BJ (cell line): ENCODE measurements at regions not wholly inside any gene's neighbourhood (a gene's known extent, or its start where the extent isn't known, plus 50 kb on each side); places are given as distances from the start of the nearest gene placed in this dataset.
A peak's percentile ranks its signal among the peaks of the same experiment; 100 is the strongest.

Source experiments
- CTCF ChIA-PET: fragments of 350-600 bp; formaldehyde crosslinking; extraction: SDS; loops from one replicate; lab custom pipeline; 2021; ENCODE audit warnings: antibody characterized with exemption, inconsistent platforms; lab: Yijun Ruan, JAX
- POLR2A ChIA-PET: fragments of 300-600 bp; sonication (Branson Sonifier 250); formaldehyde crosslinking; extraction: SDS; loops from one replicate; lab custom pipeline; 2021; ENCODE audit warnings: antibody characterized with exemption; lab: Charles Lee
- DNase-seq: peaks from one replicate; pipeline ENCODE4 v3.0.0-alpha.2; 2011; ENCODE audit warnings: low read depth
- H3K27me3 ChIP-seq: 2 replicates; pipeline ENCODE4 v1.6.0; 2011; ENCODE audit warnings: low read length; ENCODE audit not compliant: control insufficient read depth, insufficient read depth
- H3K36me3 ChIP-seq: 2 replicates; pipeline ENCODE4 v1.5.1; 2011; ENCODE audit warnings: low read length; ENCODE audit not compliant: control insufficient read depth, insufficient read depth
- H3K4me3 ChIP-seq: 2 replicates; pipeline ENCODE4 v1.5.1; 2011; ENCODE audit warnings: low read depth, mild to moderate bottlenecking, control low read depth, low read length
- CTCF ChIP-seq: IDR thresholded peaks from 2 replicates; pipeline ENCODE4 v1.5.1; 2011; ENCODE audit warnings: low read depth, mild to moderate bottlenecking, control low read depth, inconsistent platforms, low read length, moderate library complexity; ENCODE audit not compliant: insufficient read depth

- H3K36me3 ChIP-seq = no peaks in the 10 kb centered on the region
- H3K4me3 ChIP-seq = no peak overlapping the region
- POLR2A ChIA-PET = no interaction called here
- no peak for DNase-seq
- TF ChIP-seq CTCF = no peak
- H3K27me3 ChIP-seq = no peaks in the 10 kb centered on the region
- CTCF ChIA-PET = interaction anchor here (0.7 to 1.0 kb wide), 2 partner anchors 10 to 19 kb away, joined by 3 read pairs; no protein-coding TSS in a partner anchor
Measured at GRCh38 chr5:167951116-167951515, 340.3 kb upstream of the WWC1 start.

- no peak for DNase-seq
- Histone ChIP-seq H3K27me3 (no peaks in the 10 kb centered on the region), H3K36me3 (no peaks in the 10 kb centered on the region), H3K4me3 (no peak overlapping the region)
- CTCF ChIA-PET = interaction anchor here (0.6 to 1.7 kb wide), 3 partner anchors 13 to 238 kb away, joined by 3 to 9 read pairs (median 5); no protein-coding TSS in a partner anchor
- no peak for TF ChIP-seq CTCF
- POLR2A ChIA-PET = no interaction called here
Measured at GRCh38 chr5:167952278-167952995, 339.0 kb upstream of the WWC1 start.

- ChIA-PET CTCF (interaction anchor here (1.7 kb wide), 1 partner anchor 12 kb away, joined by 9 read pairs; no protein-coding TSS in a partner anchor), POLR2A (no interaction called here)
- DNase-seq = no peak
- TF ChIP-seq CTCF = no peak
- no peak overlapping the region for H3K4me3 ChIP-seq
- no peaks in the 10 kb centered on the region for H3K27me3 ChIP-seq
- H3K36me3 ChIP-seq = no peaks in the 10 kb centered on the region
Measured at GRCh38 chr5:167953151-167953798, 338.2 kb upstream of the WWC1 start.

- ChIA-PET POLR2A (no interaction called here), CTCF (interaction anchor here (1.1 to 1.2 kb wide), 2 partner anchors 10 to 21 kb away, joined by 3 read pairs; no protein-coding TSS in a partner anchor)
- no peak for DNase-seq
- no peaks in the 10 kb centered on the region for H3K27me3 ChIP-seq
- no peak overlapping the region for H3K4me3 ChIP-seq
- no peak for TF ChIP-seq CTCF
- H3K36me3 ChIP-seq = no peaks in the 10 kb centered on the region
Measured at GRCh38 chr5:167961731-167962130, 329.7 kb upstream of the WWC1 start.

GRCh38 chr5:167964529-167964928, 326.9 kb upstream of the WWC1 start:
- H3K4me3 ChIP-seq = no peak overlapping the region
- H3K36me3 ChIP-seq = no peaks in the 10 kb centered on the region
- TF ChIP-seq CTCF = 0 out of 2 replicates have a peak, but pooled peaks have one; percentile 11
- CTCF ChIA-PET = interaction anchor here (0.5 to 1.8 kb wide), 5 partner anchors 11 to 242 kb away, joined by 3 to 9 read pairs (median 3); no protein-coding TSS in a partner anchor
- POLR2A ChIA-PET = no interaction called here
- no peaks in the 10 kb centered on the region for H3K27me3 ChIP-seq
- no peak for DNase-seq
